IMR-90 (cell line): ENCODE measurements at regions not wholly inside any gene's neighbourhood (a gene's known extent, or its start where the extent isn't known, plus 50 kb on each side); places are given as distances from the start of the nearest gene placed in this dataset.

Experiments used
- ATAC-seq: fragments of 200-7000 bp; cut with Tn5 transposase; 2 replicates; pipeline ENCODE4 v1.9.1; 2020; ENCODE audit warnings: low read depth, mild to moderate bottlenecking, moderate library complexity
- BruUV-seq: library from RNA; stranded (reverse); fragments of 400-500 nt; replicated peaks from 2 replicates; lab custom pipeline; 2021; lab: Mats Ljungman, UMichigan
- CTCF ChIA-PET: fragments of 300-600 bp; formaldehyde crosslinking; extraction: SDS; loops from one replicate; lab custom pipeline; 2021; ENCODE audit warnings: antibody characterized with exemption; lab: Yijun Ruan, JAX
- POLR2A ChIA-PET: fragments of 300-600 bp; sonication (Branson Sonifier 250); formaldehyde crosslinking; loops from one replicate; lab custom pipeline; 2022; ENCODE audit warnings: antibody characterized with exemption; ENCODE audit not compliant: unreplicated experiment; lab: Charles Lee
- DNase-seq: peaks from one replicate; pipeline ENCODE4 v3.0.0; 2013
- H2AFZ ChIP-seq: replicated peaks from 2 replicates; pipeline ENCODE3; 2013; ENCODE audit warnings: low read length, mild to moderate bottlenecking; ENCODE audit not compliant: poor library complexity
- H2AK5ac ChIP-seq: 2 replicates; pipeline ENCODE4 v1.6.1; 2013; ENCODE audit warnings: low read depth, low read length, inconsistent platforms
- H2AK9ac ChIP-seq: replicated peaks from 2 replicates; pipeline ENCODE3; 2013; ENCODE audit warnings: mild to moderate bottlenecking, low read depth, low read length, moderate library complexity; ENCODE audit not compliant: poor library complexity
- H2BK120ac ChIP-seq: 2 replicates; pipeline ENCODE4 v1.6.1; 2013; ENCODE audit warnings: low read depth, low read length, inconsistent platforms
- H2BK15ac ChIP-seq: 3 replicates; pipeline ENCODE4 v1.6.1; 2013; ENCODE audit warnings: low read depth, low read length, inconsistent platforms
- H2BK20ac ChIP-seq: 2 replicates; pipeline ENCODE4 v1.6.1; 2013; ENCODE audit warnings: low read depth, mild to moderate bottlenecking, inconsistent platforms, low read length, moderate library complexity
- H2BK5ac ChIP-seq: 2 replicates; pipeline ENCODE4 v1.6.1; 2013; ENCODE audit warnings: mild to moderate bottlenecking, low read depth, low read length, inconsistent platforms; ENCODE audit not compliant: poor library complexity, severe bottlenecking
- H3K14ac ChIP-seq: replicated peaks from 2 replicates; pipeline ENCODE4 v1.6.1; 2013; ENCODE audit warnings: low read depth, low read length, inconsistent platforms
- H3K18ac ChIP-seq: 2 replicates; pipeline ENCODE4 v1.6.1; 2013; ENCODE audit warnings: low read depth, low read length, control low read depth
- H3K23ac ChIP-seq: 2 replicates; pipeline ENCODE4 v1.6.1; 2013; ENCODE audit warnings: low read depth, low read length, inconsistent platforms
- H3K27ac ChIP-seq: 2 replicates; pipeline ENCODE4 v1.5.1; 2013; ENCODE audit warnings: mild to moderate bottlenecking, control low read depth, low read length; ENCODE audit not compliant: insufficient read depth
- H3K27me3 ChIP-seq: 2 replicates; pipeline ENCODE4 v1.6.1; 2013; ENCODE audit warnings: low read length; ENCODE audit not compliant: control insufficient read depth, insufficient read depth
- H3K36me3 ChIP-seq: 2 replicates; pipeline ENCODE4 v1.6.1; 2013; ENCODE audit warnings: low read length, mixed read lengths; ENCODE audit not compliant: control insufficient read depth, insufficient read depth
- H3K4ac ChIP-seq: 2 replicates; pipeline ENCODE4 v1.6.1; 2013; ENCODE audit warnings: low read depth, low read length, inconsistent platforms
- H3K4me1 ChIP-seq: 2 replicates; pipeline ENCODE4 v1.6.1; 2013; ENCODE audit warnings: low read length, mixed read lengths; ENCODE audit not compliant: control insufficient read depth, insufficient read depth
- H3K4me2 ChIP-seq: 2 replicates; pipeline ENCODE4 v1.6.1; 2013; ENCODE audit warnings: low read depth, mild to moderate bottlenecking, control low read depth, low read length, moderate library complexity
- H3K4me3 ChIP-seq: 2 replicates; pipeline ENCODE4 v1.5.1; 2013; ENCODE audit warnings: low read depth, mild to moderate bottlenecking, control low read depth, low read length, moderate library complexity; ENCODE audit not compliant: insufficient read depth
- H3K56ac ChIP-seq: 2 replicates; pipeline ENCODE4 v1.6.1; 2013; ENCODE audit warnings: low read length, inconsistent platforms; ENCODE audit not compliant: insufficient read depth; ENCODE audit errors: extremely low read depth
- H3K79me1 ChIP-seq, 2 experiments: 2 replicates each; pipeline ENCODE4 v1.6.1; 2013; ENCODE audit warnings: low read length in 2 of 2, inconsistent platforms in 1 of 2, low read depth in 1 of 2
- H3K9ac ChIP-seq: 2 replicates; pipeline ENCODE4 v1.6.1; 2013; ENCODE audit warnings: low read depth, low read length, control low read depth
- H3K9me1 ChIP-seq: 2 replicates; pipeline ENCODE4 v1.6.1; 2013; ENCODE audit warnings: low read length, inconsistent platforms; ENCODE audit not compliant: insufficient read depth
- H3K9me3 ChIP-seq: 2 replicates; pipeline ENCODE4 v1.6.1; 2013; ENCODE audit warnings: low read length; ENCODE audit not compliant: control insufficient read depth, insufficient read depth
- H4K20me1 ChIP-seq: 2 replicates; pipeline ENCODE4 v1.6.1; 2013; ENCODE audit warnings: low read length, inconsistent platforms; ENCODE audit not compliant: insufficient read depth
- H4K5ac ChIP-seq: 2 replicates; pipeline ENCODE4 v1.6.1; 2013; ENCODE audit warnings: mild to moderate bottlenecking, low read depth, low read length, control low read depth
- H4K8ac ChIP-seq, 2 experiments: 2 replicates each; pipeline ENCODE4 v1.6.1; 2013; ENCODE audit warnings: low read depth in 2 of 2, low read length in 2 of 2, control low read depth in 1 of 2, inconsistent platforms in 1 of 2
- H4K91ac ChIP-seq: 2 replicates; pipeline ENCODE4 v1.6.1; 2013; ENCODE audit warnings: low read depth, low read length, inconsistent platforms; ENCODE audit not compliant: insufficient read depth
- BHLHE40 ChIP-seq: fragments of 150-350 bp; IDR thresholded peaks from 2 replicates; pipeline ENCODE4 v1.6.1; 2016; ENCODE audit warnings: mild to moderate bottlenecking, low read depth, low read length
- CEBPB ChIP-seq: IDR thresholded peaks from 2 replicates; pipeline ENCODE4 v1.6.1; 2012; ENCODE audit warnings: low read depth, low read length, improper control_type of control experiment
- CHD1 ChIP-seq: IDR thresholded peaks from 2 replicates; pipeline ENCODE4 v1.6.1; 2012; ENCODE audit warnings: low read depth, low read length, improper control_type of control experiment
- CTCF ChIP-seq: conservative IDR thresholded peaks from 2 replicates; pipeline ENCODE4 v1.5.1; 2012; ENCODE audit warnings: mild to moderate bottlenecking, low read depth, low read length, improper control_type of control experiment
- ELK1 ChIP-seq: fragments of 150-350 bp; IDR thresholded peaks from 2 replicates; pipeline ENCODE4 v1.6.1; 2016; ENCODE audit warnings: low read depth, mild to moderate bottlenecking, low read length, moderate library complexity, borderline replicate concordance
- FOS ChIP-seq: fragments of 150-350 bp; IDR thresholded peaks from 2 replicates; pipeline ENCODE4 v1.6.1; 2016; ENCODE audit warnings: low read depth, low read length
- MAFK ChIP-seq: IDR thresholded peaks from 2 replicates; pipeline ENCODE4 v1.6.1; 2012; ENCODE audit warnings: low read depth, low read length, improper control_type of control experiment
- MAZ ChIP-seq: IDR thresholded peaks from 2 replicates; pipeline ENCODE4 v1.6.1; 2012; ENCODE audit warnings: low read depth, mild to moderate bottlenecking, low read length, improper control_type of control experiment, moderate library complexity, borderline replicate concordance
- MXI1 ChIP-seq: IDR thresholded peaks from 2 replicates; pipeline ENCODE4 v1.6.1; 2012; ENCODE audit warnings: low read depth, mild to moderate bottlenecking, low read length, moderate library complexity, borderline replicate concordance
- NFE2L2 ChIP-seq: fragments of 150-350 bp; IDR thresholded peaks from 2 replicates; pipeline ENCODE4 v1.6.1; 2016; ENCODE audit warnings: low read depth, mild to moderate bottlenecking, low read length
- POLR2A ChIP-seq: IDR thresholded peaks from 2 replicates; pipeline ENCODE4 v1.6.1; 2012; ENCODE audit warnings: mild to moderate bottlenecking, low read depth, low read length
- RAD21 ChIP-seq: IDR thresholded peaks from 2 replicates; pipeline ENCODE4 v1.6.1; 2012; ENCODE audit warnings: low read length, improper control_type of control experiment
- RCOR1 ChIP-seq: IDR thresholded peaks from 2 replicates; pipeline ENCODE4 v1.6.1; 2012; ENCODE audit warnings: mild to moderate bottlenecking, low read length, improper control_type of control experiment; ENCODE audit not compliant: insufficient replicate concordance
- RFX5 ChIP-seq: IDR thresholded peaks from 2 replicates; pipeline ENCODE4 v1.8.0; 2012; ENCODE audit warnings: low read depth, mild to moderate bottlenecking, low read length, moderate library complexity
- SMC3 ChIP-seq: fragments of 150-350 bp; IDR thresholded peaks from 2 replicates; pipeline ENCODE4 v1.6.1; 2016; ENCODE audit warnings: low read depth, mild to moderate bottlenecking, antibody characterized with exemption, low read length, moderate library complexity
- WGBS, 2 experiments: methylation state at CpG; one replicate each; pipeline versions ENCODE4 v1.1.5 to v1.1.7; 2013; ENCODE audit warnings: missing lambda C conversion rate in 2 of 2; ENCODE audit not compliant: insufficient read length in 1 of 2; ENCODE audit errors: extremely low coverage in 2 of 2; 5-methylcytosine and 5-hydroxymethylcytosine counted together
- dilution Hi-C: fragments of 300-500 bp; cut with HindIII; formaldehyde crosslinking; loops from one replicate; pipeline ENCODE4 v1.14.3; 2018; ENCODE audit warnings: low sequenced_read_pairs; ENCODE audit not compliant: unreplicated experiment
- in situ Hi-C: fragments of 300-500 bp; cut with MboI; formaldehyde crosslinking; loops from 3 replicates; pipeline ENCODE4 v1.14.3; 2019; ENCODE audit warnings: low sequenced_read_pairs, inconsistent platforms, mixed read lengths
- intact Hi-C: fragments of 100-400 bp; cut with micrococcal nuclease; formaldehyde crosslinking; loops from 2 replicates; pipeline ENCODE4 v1.10.0; 2022
- TF ChIP-seq, protein P1 (sequence below): fragments of 150-350 bp; IDR thresholded peaks from 2 replicates; pipeline ENCODE4 v1.6.1; 2017; ENCODE audit warnings: mild to moderate bottlenecking, antibody characterized with exemption, low read length, low read depth

DNA sequence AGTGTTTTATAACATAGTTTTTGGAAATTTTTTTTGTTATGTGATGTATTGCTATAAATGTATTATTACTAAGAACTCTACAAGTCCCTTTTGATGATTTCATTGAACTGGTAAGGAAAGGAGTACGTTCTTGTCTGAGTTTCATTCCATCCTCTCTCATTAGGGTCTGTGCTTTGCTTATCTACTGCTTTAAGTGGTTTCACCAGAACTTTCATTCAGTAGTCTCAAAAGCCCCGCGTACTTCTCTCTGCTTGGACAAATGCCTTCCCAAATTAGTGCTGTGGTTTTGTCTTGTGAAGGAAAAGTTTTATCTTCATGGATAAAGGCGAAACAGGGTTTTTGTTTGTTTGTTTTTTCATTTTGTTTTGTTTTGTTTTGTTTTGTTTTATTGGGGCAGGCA lies 469.8 kb upstream of the WWC1 start:
- Histone ChIP-seq H2AFZ (no peak overlapping the region), H2BK120ac (no peak overlapping the region), H3K9me3 (0 out of 2 replicates have a peak, but pooled peaks cover 1% of the 10 kb centered on the region), H2BK15ac (no peak overlapping the region), H4K8ac (no peak overlapping the region), H2BK5ac (no peak overlapping the region), H3K4me3 (no peak overlapping the region), H3K14ac (no peak overlapping the region), H2BK20ac (no peak overlapping the region), H3K27me3 (peaks cover 37% of the 10 kb centered on the region), H3K4me1 (no peaks in the 10 kb centered on the region), H3K79me1 (no peaks in the 10 kb centered on the region), H3K9ac (no peak overlapping the region), H4K91ac (no peak overlapping the region), H3K36me3 (no peaks in the 10 kb centered on the region), H3K56ac (no peak overlapping the region), H4K5ac (no peak overlapping the region), H4K20me1 (no peaks in the 10 kb centered on the region), H2AK9ac (no peak overlapping the region), H3K4me2 (no peak overlapping the region), H3K4ac (no peak overlapping the region), H3K27ac (no peak overlapping the region), H3K18ac (no peak overlapping the region), H3K23ac (no peak overlapping the region), H2AK5ac (no peak overlapping the region), H3K9me1 (no peaks in the 10 kb centered on the region)
- no peak for TF ChIP-seq CEBPB
- TF ChIP-seq MAFK, result no peak
- TF ChIP-seq BHLHE40, result no peak
- no peak for TF ChIP-seq ELK1
- TF ChIP-seq, protein P1, sequence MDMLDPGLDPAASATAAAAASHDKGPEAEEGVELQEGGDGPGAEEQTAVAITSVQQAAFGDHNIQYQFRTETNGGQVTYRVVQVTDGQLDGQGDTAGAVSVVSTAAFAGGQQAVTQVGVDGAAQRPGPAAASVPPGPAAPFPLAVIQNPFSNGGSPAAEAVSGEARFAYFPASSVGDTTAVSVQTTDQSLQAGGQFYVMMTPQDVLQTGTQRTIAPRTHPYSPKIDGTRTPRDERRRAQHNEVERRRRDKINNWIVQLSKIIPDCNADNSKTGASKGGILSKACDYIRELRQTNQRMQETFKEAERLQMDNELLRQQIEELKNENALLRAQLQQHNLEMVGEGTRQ, result no peak
- TF ChIP-seq SMC3, result no peak
- no peak for TF ChIP-seq FOS
- no peak for TF ChIP-seq MXI1
- no peak for TF ChIP-seq RCOR1
- no peak for TF ChIP-seq RFX5
- no peak for TF ChIP-seq CHD1
- no peak for TF ChIP-seq CTCF
- TF ChIP-seq MAZ, result no peak
- TF ChIP-seq POLR2A, result no peak
- no peak for TF ChIP-seq NFE2L2
- TF ChIP-seq RAD21, result no peak
- WGBS, 2 experiments, result no CpG with 5 or more reads among the region's 4 CpGs
- intact Hi-C loops, result no loop called here
- POLR2A ChIA-PET, result no interaction called here
- DNase-seq, result no peak
- in situ Hi-C loops, result no loop called here
- ATAC-seq, result no peak
- no TSS peak for BruUV-seq
- CTCF ChIA-PET, result no interaction called here
- dilution Hi-C loops, result no loop called here
